ENCODE measurements at regions not wholly inside any gene's neighbourhood (a gene's known extent, or its start where the extent isn't known, plus 50 kb on each side); places are given as distances from the start of the nearest gene placed in this dataset.

DNA sequence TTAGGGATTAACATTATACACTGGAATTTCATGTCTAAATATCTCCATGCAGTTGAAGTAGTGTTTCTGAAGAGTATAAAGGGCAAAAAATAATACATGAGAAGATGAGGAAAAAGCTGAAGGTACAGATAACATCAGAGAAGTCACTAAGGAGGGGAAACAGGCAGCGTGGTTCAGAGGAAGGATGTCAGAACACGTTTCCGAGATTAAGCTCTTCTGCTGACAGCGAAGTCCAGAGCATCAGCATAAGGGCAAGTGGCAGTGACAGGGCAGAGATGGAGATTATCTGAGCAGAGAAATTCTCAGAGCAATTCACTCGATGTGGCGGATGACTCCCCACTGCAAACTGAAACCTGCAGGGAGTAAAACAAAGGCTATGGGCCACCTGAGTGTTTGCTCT is 443.2 kb upstream of the FRG1 start:
- no peak overlapping the region for H3K27ac Mint-ChIP-seq
- no peaks in the 10 kb centered on the region for H3K4me1 Mint-ChIP-seq
- ATAC-seq (replicated peaks): no peak
- H3K27me3 Mint-ChIP-seq: no peaks in the 10 kb centered on the region
- no peaks in the 10 kb centered on the region for H3K36me3 Mint-ChIP-seq
- no peak overlapping the region for H3K4me3 Mint-ChIP-seq
- DNase-seq: no peak
- peaks cover 0 to 6% of the 10 kb centered on the region in 2 donors for H3K9me3 Mint-ChIP-seq

DNA sequence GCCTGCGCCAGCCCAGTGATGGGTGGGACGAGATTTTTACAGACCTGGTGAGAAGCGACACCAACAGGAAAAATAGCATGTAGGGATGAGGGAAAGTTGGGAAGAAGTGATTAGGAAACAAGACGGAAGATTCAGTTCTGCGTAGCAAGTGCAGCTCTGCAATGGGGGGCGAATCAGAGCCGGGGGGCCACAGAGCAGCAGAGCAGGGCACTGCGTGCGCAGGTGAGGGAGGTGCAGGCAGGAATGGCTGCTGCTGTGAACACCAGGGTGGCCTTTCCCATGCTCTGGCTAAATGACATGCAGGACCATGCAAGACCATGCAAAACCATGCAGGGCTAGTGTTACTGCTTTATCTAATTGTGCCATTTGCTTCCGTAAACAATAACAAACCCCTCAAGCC is 442.7 kb upstream of the FRG1 start:
- Mint-ChIP-seq H3K4me1 (no peaks in the 10 kb centered on the region), H3K9me3 (peaks cover 0 to 6% of the 10 kb centered on the region in 2 donors), H3K4me3 (no peak overlapping the region), H3K36me3 (no peaks in the 10 kb centered on the region), H3K27ac (no peak overlapping the region), H3K27me3 (no peaks in the 10 kb centered on the region)
- ATAC-seq (replicated peaks): no peak
- DNase-seq: no peak

DNA sequence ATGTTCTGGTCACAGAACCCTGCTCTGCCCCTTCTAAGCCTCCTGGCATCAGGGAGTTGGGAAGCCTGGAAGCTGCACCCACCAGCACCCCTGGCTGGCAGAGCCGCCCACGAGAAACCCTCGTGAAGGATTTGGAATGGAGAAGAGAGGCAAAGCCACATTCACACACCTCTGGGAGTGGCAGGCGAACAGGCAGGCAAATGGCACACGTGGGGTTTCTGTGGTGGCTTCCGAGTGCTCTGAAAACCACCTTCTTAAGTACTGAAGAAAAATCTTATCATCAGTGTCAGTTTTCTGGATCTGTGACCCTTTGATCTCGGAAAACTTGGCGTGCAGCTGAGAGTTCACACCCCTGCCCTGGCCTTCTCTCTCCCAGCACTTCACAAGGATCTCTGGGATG is 442.2 kb upstream of the FRG1 start:
- ATAC-seq (replicated peaks): no peak

DNA sequence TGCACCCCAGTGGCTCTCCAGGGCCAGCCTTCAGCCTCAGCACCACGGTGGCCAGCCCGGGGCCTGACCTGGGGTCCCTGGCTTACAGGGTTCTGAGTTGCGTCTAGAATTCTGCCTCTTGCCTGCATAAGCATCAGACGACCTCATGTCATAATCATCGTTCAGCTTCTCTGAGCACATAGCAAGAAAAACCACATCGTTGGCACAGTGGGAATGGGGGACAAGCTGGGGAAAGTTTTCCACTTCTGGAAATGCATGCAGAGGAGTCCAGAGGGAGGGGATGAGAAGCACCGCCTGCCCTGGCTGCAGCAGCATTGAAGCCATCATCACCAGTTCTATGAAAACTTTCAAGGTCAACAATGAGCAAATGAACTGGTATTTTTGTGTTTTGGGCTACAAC is 441.0 kb upstream of the FRG1 start:
- Mint-ChIP-seq H3K36me3 (no peaks in the 10 kb centered on the region), H3K27me3 (no peaks in the 10 kb centered on the region)

More for the DNA sequence above, 442.2 kb upstream of the FRG1 start:
- Mint-ChIP-seq H3K27ac (no peak overlapping the region), H3K9me3 (peaks cover 0 to 6% of the 10 kb centered on the region in 2 donors), H3K4me1 (no peaks in the 10 kb centered on the region), H3K4me3 (no peak overlapping the region), H3K27me3 (no peaks in the 10 kb centered on the region), H3K36me3 (no peaks in the 10 kb centered on the region)
- DNase-seq: no peak

DNA sequence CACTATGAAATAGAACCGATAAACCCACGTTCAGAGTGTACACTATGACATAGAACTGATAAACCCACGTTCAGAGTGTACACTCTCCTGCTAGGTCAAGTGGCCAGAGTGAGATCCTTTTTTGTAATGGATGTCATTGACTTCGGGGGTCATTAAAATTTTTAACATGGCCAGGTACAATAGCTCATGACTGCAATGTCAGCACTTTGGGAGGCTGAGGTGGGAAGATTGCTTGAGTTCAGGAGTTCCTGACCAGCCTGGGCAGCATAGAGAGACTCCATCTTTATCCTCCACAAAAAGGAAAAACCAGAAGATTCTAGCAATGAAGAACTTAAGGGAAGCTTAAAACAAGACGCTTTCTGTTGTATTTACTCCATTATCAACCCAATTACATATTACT is 439.7 kb upstream of the FRG1 start:
- Mint-ChIP-seq H3K27ac (no peak overlapping the region), H3K9me3 (peaks cover 6 to 9% of the 10 kb centered on the region in 2 donors)

More for the DNA sequence above, 441.0 kb upstream of the FRG1 start:
- Mint-ChIP-seq H3K9me3 (peaks cover 0 to 6% of the 10 kb centered on the region in 2 donors), H3K4me1 (no peaks in the 10 kb centered on the region), H3K27ac (no peak overlapping the region), H3K4me3 (no peak overlapping the region)
- ATAC-seq (replicated peaks): no peak
- no peak for DNase-seq

DNA sequence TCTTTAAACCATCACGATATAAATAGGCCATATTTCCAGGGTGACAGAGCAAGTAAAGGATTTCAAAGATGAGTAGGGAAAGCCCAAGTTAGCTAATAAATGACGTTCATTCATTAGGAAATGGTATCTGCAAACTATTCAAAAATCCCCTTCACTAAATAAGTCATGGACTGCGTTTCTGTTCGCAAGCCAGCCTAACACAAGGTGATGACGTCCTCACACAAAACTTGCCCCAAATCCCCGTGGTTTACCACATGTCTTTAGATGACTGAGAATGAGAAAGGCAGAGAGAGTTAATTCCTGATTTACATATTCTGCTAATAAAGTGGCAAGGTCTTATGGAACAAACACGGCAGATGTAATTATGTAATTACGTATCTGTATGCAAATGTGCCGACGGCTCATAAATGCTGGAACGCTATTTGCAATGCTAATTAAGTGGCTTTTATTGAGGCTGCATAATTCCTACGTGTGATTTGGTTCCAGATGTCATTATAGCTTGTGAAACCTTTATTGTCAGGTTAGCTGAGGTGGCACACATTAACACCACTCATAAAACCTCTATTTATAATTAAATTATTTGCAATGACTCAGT is 437.7 kb upstream of the FRG1 start:
- Mint-ChIP-seq H3K27me3 (no peaks in the 10 kb centered on the region), H3K4me1 (no peaks in the 10 kb centered on the region), H3K36me3 (no peaks in the 10 kb centered on the region), H3K9me3 (peaks cover 6% of the 10 kb centered on the region in 2 donors), H3K27ac (no peak overlapping the region), H3K4me3 (no peak overlapping the region)
- peak in 1 of 2 donors; percentile 60 for ATAC-seq (replicated peaks)
- no peak for DNase-seq

More for the DNA sequence above, 439.7 kb upstream of the FRG1 start:
- H3K27me3 Mint-ChIP-seq: no peaks in the 10 kb centered on the region
- H3K4me3 Mint-ChIP-seq: no peak overlapping the region
- H3K4me1 Mint-ChIP-seq: no peaks in the 10 kb centered on the region
- ATAC-seq (replicated peaks): no peak
- DNase-seq: no peak
- no peaks in the 10 kb centered on the region for H3K36me3 Mint-ChIP-seq

DNA sequence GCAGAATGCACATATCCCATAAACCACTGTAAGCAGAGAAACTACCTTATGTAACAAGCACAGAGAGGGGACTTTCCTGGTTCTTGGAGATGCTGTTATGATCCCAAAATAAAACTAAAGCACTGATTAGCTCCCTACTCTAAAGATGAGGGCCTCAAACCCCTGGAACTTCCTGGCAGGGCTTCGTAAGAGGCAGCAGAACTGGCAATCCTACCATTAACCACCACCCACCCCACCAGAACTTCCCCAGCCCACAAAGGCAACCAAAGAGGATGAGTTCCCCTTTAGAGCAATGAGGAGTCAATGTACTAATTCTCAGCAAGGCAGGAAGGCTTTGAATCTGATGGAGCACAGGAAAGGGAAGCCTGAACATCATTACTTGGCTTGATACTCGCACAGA is 436.5 kb upstream of the FRG1 start:
- Mint-ChIP-seq H3K4me1 (no peaks in the 10 kb centered on the region), H3K4me3 (no peak overlapping the region), H3K36me3 (no peaks in the 10 kb centered on the region), H3K27me3 (no peaks in the 10 kb centered on the region), H3K27ac (no peak overlapping the region), H3K9me3 (peaks cover 6% of the 10 kb centered on the region in 2 donors)
- ATAC-seq (replicated peaks) (no peak), DNase-seq (no peak)

DNA sequence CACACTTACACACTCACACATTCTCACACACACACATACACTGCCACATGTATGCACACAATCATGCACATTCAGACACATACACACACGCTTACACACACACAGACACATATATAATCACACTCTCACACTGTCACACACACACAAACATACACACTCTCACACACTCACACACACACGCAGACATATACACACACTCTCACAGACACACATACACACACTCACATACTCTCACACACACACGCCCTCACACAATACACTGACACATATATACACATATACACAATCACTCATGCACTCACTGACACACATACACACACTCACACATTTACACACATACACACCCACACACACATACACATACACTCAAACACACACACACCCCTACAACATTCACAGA is 435.3 kb upstream of the FRG1 start:
- Mint-ChIP-seq H3K27ac (no peak overlapping the region), H3K36me3 (no peaks in the 10 kb centered on the region), H3K4me3 (no peak overlapping the region), H3K4me1 (no peaks in the 10 kb centered on the region), H3K9me3 (peaks cover 9 to 11% of the 10 kb centered on the region in 2 donors), H3K27me3 (no peaks in the 10 kb centered on the region)
- ATAC-seq (replicated peaks): no peak
- no peak for DNase-seq

DNA sequence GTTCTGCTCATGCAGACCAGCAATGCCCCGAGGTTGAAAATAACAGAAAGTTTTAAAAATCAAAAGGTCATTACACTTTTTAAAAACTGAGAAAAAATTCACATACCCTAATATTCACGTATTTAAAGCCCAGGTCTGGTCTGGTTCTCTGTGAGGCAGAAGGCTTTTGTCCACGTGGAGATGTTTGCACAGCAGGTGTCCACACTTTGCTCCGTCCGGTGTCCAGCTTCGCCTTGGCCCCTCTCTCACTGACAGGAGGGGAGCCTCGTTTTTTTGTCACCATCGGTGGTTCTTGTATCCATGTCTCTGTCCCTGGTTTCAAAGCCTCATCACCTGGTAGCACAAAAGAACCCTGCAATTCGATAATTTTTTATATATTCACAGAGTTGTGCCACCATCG is 434.6 kb upstream of the FRG1 start:
- Mint-ChIP-seq H3K27ac (no peak overlapping the region), H3K36me3 (no peaks in the 10 kb centered on the region), H3K4me3 (no peak overlapping the region), H3K4me1 (no peaks in the 10 kb centered on the region), H3K9me3 (peaks cover 10 to 11% of the 10 kb centered on the region in 2 donors), H3K27me3 (no peaks in the 10 kb centered on the region)
- DNase-seq: no peak
- no peak for ATAC-seq (replicated peaks)

DNA sequence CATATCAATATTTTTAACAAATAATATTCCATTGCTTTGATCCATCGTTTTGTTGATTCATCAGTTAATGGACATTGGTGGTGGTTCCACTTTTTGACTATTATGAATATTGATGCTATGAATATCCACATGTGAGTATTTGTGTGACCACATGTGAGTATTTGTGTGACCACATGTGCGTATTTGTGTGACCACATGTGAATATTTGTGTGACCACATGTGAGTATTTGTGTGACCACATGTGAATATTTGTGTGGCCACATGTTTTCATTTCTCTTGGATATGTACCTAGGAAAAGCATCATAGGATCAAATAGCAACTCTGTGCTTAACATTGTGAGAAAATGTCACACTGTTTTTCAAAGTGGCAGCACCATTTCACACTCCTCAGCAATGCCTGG is 433.6 kb upstream of the FRG1 start:
- no peak for DNase-seq
- ATAC-seq (replicated peaks): no peak
- no peaks in the 10 kb centered on the region for H3K4me1 Mint-ChIP-seq
- no peak overlapping the region for H3K4me3 Mint-ChIP-seq
- H3K36me3 Mint-ChIP-seq: no peaks in the 10 kb centered on the region
- H3K27me3 Mint-ChIP-seq: no peaks in the 10 kb centered on the region
- H3K9me3 Mint-ChIP-seq: peaks cover 11 to 12% of the 10 kb centered on the region in 2 donors
- no peak overlapping the region for H3K27ac Mint-ChIP-seq

DNA sequence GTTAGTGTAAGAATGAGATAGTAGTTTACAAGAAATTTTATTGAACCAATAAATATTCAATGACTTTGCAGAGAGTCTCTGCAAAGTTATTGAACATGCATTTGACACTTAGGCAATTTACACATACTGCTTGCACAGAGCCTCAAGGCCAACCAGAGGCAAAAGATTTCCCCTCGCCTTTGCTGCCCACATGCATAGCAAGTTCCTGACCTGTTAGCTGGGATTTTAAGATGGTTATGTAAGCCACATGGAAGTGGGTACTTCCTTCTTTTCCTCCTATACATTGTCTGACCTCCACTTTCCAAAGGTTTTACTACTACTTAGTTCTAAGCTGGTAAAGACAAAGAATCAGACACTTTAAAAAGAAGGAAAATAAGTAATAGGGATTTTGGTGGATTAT is 430.1 kb upstream of the FRG1 start:
- Mint-ChIP-seq H3K4me1 (no peaks in the 10 kb centered on the region), H3K4me3 (no peak overlapping the region), H3K27ac (no peak overlapping the region), H3K36me3 (no peaks in the 10 kb centered on the region), H3K27me3 (no peaks in the 10 kb centered on the region), H3K9me3 (peaks cover 5 to 10% of the 10 kb centered on the region in 2 donors)
- ATAC-seq (replicated peaks): no peak
- no peak for DNase-seq

DNA sequence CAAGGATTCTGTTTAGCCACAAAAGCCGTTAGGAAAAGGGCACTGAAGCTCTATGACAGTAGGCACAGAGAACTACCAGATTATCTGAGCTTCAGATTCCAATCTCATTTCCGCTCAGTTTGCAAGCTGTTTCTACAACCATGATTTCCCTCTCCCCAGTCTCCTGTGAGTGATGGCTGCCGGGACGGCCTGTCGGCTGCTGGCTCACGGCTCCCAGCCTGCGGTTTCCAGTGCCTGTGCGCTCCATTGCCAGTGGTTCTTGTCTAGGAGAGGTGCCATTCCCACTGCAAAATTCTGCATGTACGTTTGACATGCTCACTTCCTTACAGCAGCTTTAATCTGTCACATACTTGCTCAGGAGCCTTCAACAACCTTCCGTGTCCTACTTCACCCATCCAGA is 429.1 kb upstream of the FRG1 start:
- ATAC-seq (replicated peaks) (no peak), DNase-seq (no peak)
- Mint-ChIP-seq H3K27me3 (no peaks in the 10 kb centered on the region), H3K4me1 (no peaks in the 10 kb centered on the region), H3K4me3 (no peak overlapping the region), H3K36me3 (no peaks in the 10 kb centered on the region), H3K27ac (no peak overlapping the region), H3K9me3 (peaks cover 8 to 9% of the 10 kb centered on the region in 2 donors)

DNA sequence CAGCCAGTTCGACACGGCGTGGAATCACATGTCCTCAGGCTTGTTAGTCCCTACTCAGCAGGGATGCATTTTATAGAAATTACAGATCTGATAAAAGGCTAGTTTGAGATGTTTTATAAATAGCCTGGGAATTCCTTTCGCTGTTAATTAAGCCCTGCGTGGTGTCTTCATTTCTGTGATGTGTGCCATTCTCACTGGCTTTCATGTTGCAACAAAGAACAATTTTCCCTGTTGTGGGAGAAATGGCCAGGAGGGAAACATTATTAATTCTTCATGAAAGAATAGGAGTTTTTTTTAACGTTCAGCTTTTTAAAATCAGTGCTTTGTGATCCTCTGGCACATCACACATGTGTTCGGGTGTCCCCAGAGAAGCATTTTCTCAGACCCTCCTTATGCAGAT is 427.3 kb upstream of the FRG1 start:
- H3K36me3 Mint-ChIP-seq: no peaks in the 10 kb centered on the region
- peaks cover 8 to 9% of the 10 kb centered on the region in 2 donors for H3K9me3 Mint-ChIP-seq
- H3K27me3 Mint-ChIP-seq: no peaks in the 10 kb centered on the region
- H3K4me1 Mint-ChIP-seq: no peaks in the 10 kb centered on the region
- no peak for DNase-seq
- H3K27ac Mint-ChIP-seq: no peak overlapping the region
- no peak overlapping the region for H3K4me3 Mint-ChIP-seq
- no peak for ATAC-seq (replicated peaks)

DNA sequence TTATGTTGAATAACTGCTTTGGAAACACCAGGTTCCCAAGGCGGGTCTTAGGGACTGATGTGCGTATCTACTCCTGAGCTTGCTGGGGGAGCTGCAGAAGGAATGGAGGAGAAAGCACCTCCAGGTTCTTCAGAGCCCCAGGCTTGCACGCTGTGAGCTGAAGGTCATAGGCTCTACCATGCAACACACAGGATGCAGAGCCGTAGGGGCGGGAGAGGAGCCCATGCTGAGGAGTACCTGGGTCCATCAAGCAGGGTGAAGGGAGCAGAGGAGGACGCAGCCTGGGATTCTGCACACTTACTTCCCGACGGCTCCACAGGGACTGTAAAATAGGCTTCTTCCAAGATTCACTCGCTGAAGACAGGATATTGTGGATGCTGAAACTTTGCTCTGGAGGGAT is 426.5 kb upstream of the FRG1 start:
- Mint-ChIP-seq H3K4me3 (no peak overlapping the region), H3K27ac (no peak overlapping the region), H3K36me3 (no peaks in the 10 kb centered on the region), H3K9me3 (peaks cover 8 to 9% of the 10 kb centered on the region in 2 donors), H3K4me1 (no peaks in the 10 kb centered on the region), H3K27me3 (no peaks in the 10 kb centered on the region)
- ATAC-seq (replicated peaks) (no peak), DNase-seq (no peak)

DNA sequence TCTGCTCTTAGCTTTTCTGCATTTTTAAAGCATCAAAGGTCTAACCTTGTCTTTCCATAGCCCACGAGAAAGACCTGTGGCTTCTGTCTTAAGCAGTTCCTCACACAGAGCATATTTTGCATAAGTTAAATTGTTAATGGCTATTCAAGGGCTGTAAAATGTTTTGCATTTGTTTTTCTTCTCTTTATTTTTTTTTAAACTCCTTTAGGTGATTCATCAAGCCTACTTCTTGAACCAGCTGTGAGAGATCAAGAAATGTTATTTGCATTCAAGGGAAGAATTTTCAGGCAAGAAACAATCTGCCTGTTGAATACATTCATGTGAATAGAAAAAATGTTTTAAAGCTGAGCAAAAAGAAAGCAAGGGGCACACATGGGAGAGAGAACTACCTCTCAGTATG is 423.8 kb upstream of the FRG1 start:
- no peak overlapping the region for H3K27ac Mint-ChIP-seq
- no peaks in the 10 kb centered on the region for H3K27me3 Mint-ChIP-seq
- H3K9me3 Mint-ChIP-seq: peaks cover 3 to 4% of the 10 kb centered on the region in 2 donors
- ATAC-seq (replicated peaks) (no peak), DNase-seq (no peak)
- H3K36me3 Mint-ChIP-seq: no peaks in the 10 kb centered on the region
- H3K4me1 Mint-ChIP-seq: no peaks in the 10 kb centered on the region
- no peak overlapping the region for H3K4me3 Mint-ChIP-seq

DNA sequence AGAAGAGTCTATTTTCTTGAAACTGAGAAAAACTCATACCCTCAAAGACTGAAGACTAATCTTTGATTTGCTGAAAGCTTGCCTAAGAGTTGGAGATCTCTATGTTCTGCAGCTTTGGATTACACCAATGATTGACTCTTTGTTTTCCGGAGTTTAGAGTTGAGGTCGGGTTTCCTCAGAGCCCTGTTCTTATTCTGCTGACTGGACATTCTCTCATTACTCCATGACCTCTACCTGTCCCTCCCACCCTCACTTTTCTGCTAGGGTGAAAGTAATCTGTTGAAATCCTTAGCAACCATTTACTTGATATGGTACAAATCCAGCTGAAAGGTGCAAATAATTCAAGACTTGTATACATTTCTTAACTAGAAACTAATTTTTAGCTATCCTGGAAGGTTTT is 421.5 kb upstream of the FRG1 start:
- no peak overlapping the region for H3K4me3 Mint-ChIP-seq
- H3K36me3 Mint-ChIP-seq: no peaks in the 10 kb centered on the region
- ATAC-seq (replicated peaks) (no peak), DNase-seq (no peak)
- no peak overlapping the region for H3K27ac Mint-ChIP-seq
- no peaks in the 10 kb centered on the region for H3K4me1 Mint-ChIP-seq
- H3K27me3 Mint-ChIP-seq: no peaks in the 10 kb centered on the region
- H3K9me3 Mint-ChIP-seq: peaks cover 2 to 11% of the 10 kb centered on the region in 2 donors

Measured in stimulated activated naive B cell treated with anti-CD40 and anti-IgM and Interleukin-4, amounts not matched to agents 10 μg/mL and 1 μg/mL and 100 μg/mL, for 72 hours (primary cell).